Neural cell (in vitro differentiated cells): ENCODE measurements at regions not wholly inside any gene's neighbourhood (a gene's known extent, or its start where the extent isn't known, plus 50 kb on each side); places are given as distances from the start of the nearest gene placed in this dataset.

Experiments used
- H2AFZ ChIP-seq: fragments of 200-600, 300-800 bp; sonication (generic), shearing (Covaris generic); 2 replicates; pipeline ENCODE4 v1.6.0; 2014; ENCODE audit warnings: low read depth, mild to moderate bottlenecking, antibody characterized with exemption, low read length, moderate library complexity
- H3F3A ChIP-seq: fragments of 200-600 bp; shearing (Covaris generic); 2 replicates; pipeline ENCODE4 v1.6.1; 2016; ENCODE audit warnings: mild to moderate bottlenecking, moderate library complexity, mixed read lengths, antibody characterized with exemption, low read length; ENCODE audit not compliant: insufficient read depth, poor library complexity, severe bottlenecking
- H3K27ac ChIP-seq: fragments of 200-600, 300-800 bp; sonication (generic), shearing (Covaris generic); 2 replicates; pipeline ENCODE4 v1.5.1; 2014; ENCODE audit warnings: mild to moderate bottlenecking, low read length, moderate library complexity
- H3K27me3 ChIP-seq: fragments of 300-800, 200-600 bp; sonication (generic), shearing (Covaris generic); 2 replicates; pipeline ENCODE4 v1.6.0; 2014; ENCODE audit warnings: mild to moderate bottlenecking, low read depth, low read length, moderate library complexity; ENCODE audit not compliant: insufficient read depth
- H3K36me3 ChIP-seq: fragments of 300-800, 200-600 bp; sonication (generic), shearing (Covaris generic); 2 replicates; pipeline ENCODE4 v1.5.1; 2014; ENCODE audit warnings: mild to moderate bottlenecking, antibody characterized with exemption, low read length, moderate library complexity; ENCODE audit not compliant: insufficient read depth
- H3K4me2 ChIP-seq: fragments of 300-800, 200-600 bp; sonication (generic), shearing (Covaris generic); 2 replicates; pipeline ENCODE4 v1.6.0; 2014; ENCODE audit warnings: mild to moderate bottlenecking, low read length
- H3K4me3 ChIP-seq: fragments of 300-800, 200-600 bp; sonication (generic), shearing (Covaris generic); 2 replicates; pipeline ENCODE4 v1.5.1; 2014; ENCODE audit warnings: mild to moderate bottlenecking, low read length, moderate library complexity
- H3K79me2 ChIP-seq: fragments of 200-600 bp; shearing (Covaris generic); replicated peaks from 2 replicates; pipeline ENCODE4 v1.6.0; 2014; ENCODE audit warnings: mild to moderate bottlenecking, low read length, moderate library complexity; ENCODE audit not compliant: insufficient read depth
- H3K9ac ChIP-seq: fragments of 300-800, 200-600 bp; sonication (generic), shearing (Covaris generic); 2 replicates; pipeline ENCODE4 v1.6.1; 2016; ENCODE audit warnings: mild to moderate bottlenecking, low read length, mixed read lengths
- H3K9me2 ChIP-seq: fragments of 200-600 bp; shearing (Covaris generic); 2 replicates; pipeline ENCODE4 v1.6.1; 2016; ENCODE audit warnings: mild to moderate bottlenecking, low read length, mixed read lengths; ENCODE audit not compliant: insufficient read depth
- H3K9me3 ChIP-seq: fragments of 200-600, 300-800 bp; sonication (generic), shearing (Covaris generic); 2 replicates; pipeline ENCODE4 v1.6.1; 2016; ENCODE audit warnings: mild to moderate bottlenecking, mixed run types, low read length, moderate library complexity, mixed read lengths
- H4K20me1 ChIP-seq: fragments of 200-600 bp; shearing (Covaris generic); 2 replicates; pipeline ENCODE4 v1.6.1; 2016; ENCODE audit warnings: mild to moderate bottlenecking, mixed run types; ENCODE audit not compliant: insufficient read depth
- CTCF ChIP-seq: fragments of 450-650 bp; IDR thresholded peaks from 2 replicates; pipeline ENCODE4 v1.5.1; 2014; ENCODE audit warnings: antibody characterized with exemption, mild to moderate bottlenecking, moderate library complexity; ENCODE audit not compliant: poor library complexity, severe bottlenecking
- EP300 ChIP-seq: fragments of 450-650 bp; conservative IDR thresholded peaks from 2 replicates; pipeline ENCODE4 v1.6.1; 2014; ENCODE audit warnings: antibody characterized with exemption, mild to moderate bottlenecking, moderate library complexity; ENCODE audit not compliant: poor library complexity, severe bottlenecking
- EZH2 ChIP-seq: fragments of 200-600, 300-800 bp; shearing (Covaris generic), sonication (generic); IDR thresholded peaks from 2 replicates; pipeline ENCODE4 v1.6.1; 2014; ENCODE audit warnings: antibody characterized with exemption, low read length, borderline replicate concordance, mild to moderate bottlenecking; ENCODE audit not compliant: insufficient read depth, poor library complexity, severe bottlenecking
- MXI1 ChIP-seq: fragments of 450-650 bp; conservative IDR thresholded peaks from 2 replicates; pipeline ENCODE4 v1.6.1; 2014; ENCODE audit warnings: antibody characterized with exemption, mild to moderate bottlenecking; ENCODE audit not compliant: poor library complexity, severe bottlenecking
- POLR2AphosphoS5 ChIP-seq: IDR thresholded peaks from 2 replicates; pipeline ENCODE4 v1.6.1; 2012
- RAD21 ChIP-seq: fragments of 450-650 bp; conservative IDR thresholded peaks from 2 replicates; pipeline ENCODE4 v1.6.1; 2014; ENCODE audit warnings: antibody characterized with exemption, mild to moderate bottlenecking, moderate library complexity
- REST ChIP-seq: IDR thresholded peaks from 2 replicates; pipeline ENCODE4 v1.6.1; 2012; ENCODE audit warnings: borderline replicate concordance
- SMC3 ChIP-seq: fragments of 450-650 bp; conservative IDR thresholded peaks from 2 replicates; pipeline ENCODE4 v1.6.1; 2014; ENCODE audit warnings: antibody characterized with exemption, mild to moderate bottlenecking, moderate library complexity; ENCODE audit not compliant: poor library complexity
- TAF1 ChIP-seq: IDR thresholded peaks from 2 replicates; pipeline ENCODE4 v1.6.1; 2012; ENCODE audit warnings: low read depth

GRCh38 chr7:45986355-45987298 lies 65.6 kb upstream of the IGFBP3 start:
- TF ChIP-seq RAD21: no peak
- no peak for TF ChIP-seq POLR2AphosphoS5
- TF ChIP-seq CTCF: no peak
- TF ChIP-seq TAF1: no peak
- no peak for TF ChIP-seq EP300
- TF ChIP-seq SMC3: no peak
- no peak for TF ChIP-seq REST
- TF ChIP-seq EZH2: no peak
- TF ChIP-seq MXI1: no peak
- Histone ChIP-seq H2AFZ (no peak overlapping the region), H3K27me3 (no peaks in the 10 kb centered on the region)

GRCh38 chr7:45985902-45986301 lies 64.8 kb upstream of the IGFBP3 start:
- no peaks in the 10 kb centered on the region for H3K9me2 ChIP-seq
- no peak overlapping the region for H3K27ac ChIP-seq
- no peaks in the 10 kb centered on the region for H3K36me3 ChIP-seq
- H3K9me3 ChIP-seq: no peaks in the 10 kb centered on the region
- no peaks in the 10 kb centered on the region for H4K20me1 ChIP-seq
- TF ChIP-seq RAD21 (no peak), TAF1 (no peak), MXI1 (no peak), POLR2AphosphoS5 (no peak), EZH2 (no peak), SMC3 (no peak), CTCF (no peak), EP300 (no peak), REST (no peak)
- no peaks in the 10 kb centered on the region for H3K79me2 ChIP-seq
- no peak overlapping the region for H2AFZ ChIP-seq
- H3K9ac ChIP-seq: no peak overlapping the region
- H3K4me2 ChIP-seq: no peak overlapping the region
- no peaks in the 10 kb centered on the region for H3K27me3 ChIP-seq
- no peak overlapping the region for H3K4me3 ChIP-seq
- no peaks in the 10 kb centered on the region for H3F3A ChIP-seq

More at GRCh38 chr7:45986355-45987298, 65.6 kb upstream of the IGFBP3 start:
- H3K9me3 ChIP-seq: no peaks in the 10 kb centered on the region
- H3K36me3 ChIP-seq: no peaks in the 10 kb centered on the region
- H3K9ac ChIP-seq: no peak overlapping the region
- no peak overlapping the region for H3K27ac ChIP-seq
- H3K9me2 ChIP-seq: no peaks in the 10 kb centered on the region
- no peaks in the 10 kb centered on the region for H4K20me1 ChIP-seq
- H3K4me2 ChIP-seq: no peak overlapping the region
- H3K4me3 ChIP-seq: no peak overlapping the region
- no peaks in the 10 kb centered on the region for H3K79me2 ChIP-seq
- H3F3A ChIP-seq: no peaks in the 10 kb centered on the region
